Neuronal stem cell (in vitro differentiated cells): ENCODE measurements at regions not wholly inside any gene's neighbourhood (a gene's known extent, or its start where the extent isn't known, plus 50 kb on each side); places are given as distances from the start of the nearest gene placed in this dataset.

Experiments used
- DNase-seq: peaks from one replicate; pipeline ENCODE4 v3.0.0-alpha.2; 2013; ENCODE audit warnings: low spot score
- H2AFZ ChIP-seq: one replicate; pipeline ENCODE4 v1.6.1; 2013; ENCODE audit warnings: mild to moderate bottlenecking, low read length, inconsistent platforms
- H2AK5ac ChIP-seq: 2 replicates; pipeline ENCODE4 v1.6.1; 2013; ENCODE audit warnings: low read depth, mild to moderate bottlenecking, inconsistent platforms, low read length, moderate library complexity, mixed read lengths
- H2BK120ac ChIP-seq: 2 replicates; pipeline ENCODE4 v1.6.1; 2013; ENCODE audit warnings: low read depth, mild to moderate bottlenecking, inconsistent platforms, low read length, moderate library complexity, mixed read lengths
- H2BK12ac ChIP-seq: one replicate; pipeline ENCODE4 v1.6.1; 2013; ENCODE audit warnings: low read length, inconsistent platforms
- H2BK15ac ChIP-seq: 2 replicates; pipeline ENCODE4 v1.6.1; 2013; ENCODE audit warnings: mild to moderate bottlenecking, low read length, inconsistent platforms, mixed read lengths
- H2BK5ac ChIP-seq: one replicate; pipeline ENCODE4 v1.6.1; 2013; ENCODE audit warnings: inconsistent platforms, mild to moderate bottlenecking, low read length, moderate library complexity
- H3K14ac ChIP-seq: one replicate; pipeline ENCODE4 v1.6.1; 2013; ENCODE audit warnings: low read length, inconsistent platforms
- H3K18ac ChIP-seq: 2 replicates; pipeline ENCODE4 v1.6.1; 2013; ENCODE audit warnings: low read length, inconsistent platforms
- H3K23ac ChIP-seq: 2 replicates; pipeline ENCODE4 v1.6.1; 2013; ENCODE audit warnings: low read depth, mild to moderate bottlenecking, mixed read lengths, low read length, inconsistent platforms; ENCODE audit not compliant: poor library complexity
- H3K27ac ChIP-seq: replicated peaks from 3 replicates; pipeline ENCODE4 v1.5.1; 2013; ENCODE audit warnings: low read length, inconsistent platforms
- H3K27me3 ChIP-seq, 3 experiments: 2 replicates each; pipeline ENCODE4 v1.6.1; 2013; ENCODE audit warnings: low read length in 3 of 3, mild to moderate bottlenecking in 2 of 3, inconsistent platforms in 1 of 3, low read depth in 1 of 3, mixed read lengths in 1 of 3, moderate library complexity in 1 of 3; ENCODE audit not compliant: control insufficient read depth in 3 of 3, insufficient read depth in 3 of 3
- H3K36me3 ChIP-seq, 2 donors: replicated peaks in 1 of 2; 2 replicates each; pipeline ENCODE4 v1.6.1; 2013; ENCODE audit warnings: low read length in 2 of 2; ENCODE audit not compliant: control insufficient read depth in 2 of 2, insufficient read depth in 2 of 2
- H3K4ac ChIP-seq: 2 replicates; pipeline ENCODE4 v1.6.1; 2013; ENCODE audit warnings: inconsistent platforms, mild to moderate bottlenecking, low read length, moderate library complexity
- H3K4me1 ChIP-seq, 2 donors: 1 replicate in 1 of 2; 2 replicates in 1 of 2; pipeline ENCODE4 v1.6.1; 2013; ENCODE audit warnings: low read length in 2 of 2, low read depth in 1 of 2; ENCODE audit not compliant: control insufficient read depth in 2 of 2, insufficient read depth in 1 of 2
- H3K4me2 ChIP-seq: one replicate; pipeline ENCODE4 v1.6.1; 2013; ENCODE audit warnings: mild to moderate bottlenecking, low read length, inconsistent platforms; ENCODE audit not compliant: insufficient read depth, poor library complexity, severe bottlenecking
- H3K4me3 ChIP-seq, 2 donors: 2 replicates each; pipeline ENCODE4 v1.5.1; 2013; ENCODE audit warnings: low read length in 2 of 2, mild to moderate bottlenecking in 2 of 2, inconsistent platforms in 1 of 2, moderate library complexity in 1 of 2
- H3K79me1 ChIP-seq: one replicate; pipeline ENCODE4 v1.6.1; 2013; ENCODE audit warnings: low read depth, mild to moderate bottlenecking, inconsistent platforms, low read length, moderate library complexity
- H3K9ac ChIP-seq: one replicate; pipeline ENCODE4 v1.6.1; 2013; ENCODE audit warnings: mild to moderate bottlenecking, low read depth, low read length, inconsistent platforms; ENCODE audit not compliant: poor library complexity
- H3K9me3 ChIP-seq, 2 donors: replicated peaks in 1 of 2; 2 replicates each; pipeline versions ENCODE3 to v1.6.1; 2013; ENCODE audit warnings: low read length in 2 of 2, mild to moderate bottlenecking in 2 of 2, inconsistent platforms in 1 of 2, low read depth in 1 of 2, mixed read lengths in 1 of 2, moderate library complexity in 1 of 2; ENCODE audit not compliant: control insufficient read depth in 2 of 2, insufficient read depth in 1 of 2
- H4K8ac ChIP-seq: one replicate; pipeline ENCODE4 v1.6.1; 2013; ENCODE audit warnings: low read depth, mild to moderate bottlenecking, inconsistent platforms, low read length, moderate library complexity
- H4K91ac ChIP-seq: one replicate; pipeline ENCODE4 v1.6.1; 2013; ENCODE audit warnings: low read length, low read depth, mild to moderate bottlenecking, inconsistent platforms; ENCODE audit not compliant: poor library complexity
- WGBS, 2 donors: extraction: QIAGEN DNeasy Blood & Tissue Kit; methylation state at CpG; one replicate each; pipeline ENCODE4 v1.1.7; 2013; ENCODE audit warnings: missing lambda C conversion rate in 2 of 2, mixed read lengths in 1 of 2; ENCODE audit not compliant: insufficient read length in 2 of 2, insufficient replicate concordance in 1 of 2; ENCODE audit errors: extremely low coverage in 2 of 2; 5-methylcytosine and 5-hydroxymethylcytosine counted together

- no peak overlapping the region for H3K14ac ChIP-seq
- H3K4me1 ChIP-seq, result no peaks in the 10 kb centered on the region
- H3K79me1 ChIP-seq, result no peaks in the 10 kb centered on the region
- H3K4ac ChIP-seq, result no peak overlapping the region
- H3K23ac ChIP-seq, result no peak overlapping the region
- H4K8ac ChIP-seq, result no peak overlapping the region
- no peak overlapping the region for H3K27ac ChIP-seq
- H2BK120ac ChIP-seq, result no peak overlapping the region
- DNase-seq, result no peak
- H3K9me3 ChIP-seq, result no peaks in the 10 kb centered on the region
- no peak overlapping the region for H3K4me3 ChIP-seq
- H3K9ac ChIP-seq, result no peak overlapping the region
- no peak overlapping the region for H3K18ac ChIP-seq
- H3K27me3 ChIP-seq, result no peaks in the 10 kb centered on the region
- H2BK5ac ChIP-seq, result no peak overlapping the region
- no peak overlapping the region for H2AK5ac ChIP-seq
- WGBS, 2 donors, result no CpG with 5 or more reads among the region's 1 CpG
- H3K4me2 ChIP-seq, result no peak overlapping the region
- H2AFZ ChIP-seq, result no peak overlapping the region
- H2BK12ac ChIP-seq, result no peak overlapping the region
- H4K91ac ChIP-seq, result no peak overlapping the region
- H3K36me3 ChIP-seq, result no peaks in the 10 kb centered on the region
- no peak overlapping the region for H2BK15ac ChIP-seq
Measured at GRCh38 chr4:126123611-126124325, 809.0 kb downstream of the FAT4 start.

DNA sequence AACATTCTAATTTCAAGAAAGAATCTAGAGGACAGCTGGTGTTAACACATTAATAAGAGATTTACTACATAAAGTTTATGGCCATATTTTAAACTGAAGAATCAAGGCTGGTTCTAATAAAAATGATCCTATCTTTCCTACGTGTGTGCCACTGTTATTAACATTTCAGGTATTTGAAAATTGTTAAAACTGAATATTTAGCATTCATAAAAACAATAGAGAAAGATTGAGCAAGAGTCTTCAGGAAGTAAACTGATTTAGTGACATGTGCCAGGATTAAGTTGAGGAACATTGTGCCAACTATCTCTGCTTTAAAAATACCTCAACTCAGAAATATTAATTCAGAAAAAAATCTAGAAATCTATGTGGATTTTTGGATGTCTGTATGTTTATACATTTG, 810.1 kb downstream of the FAT4 start:
- no peaks in the 10 kb centered on the region for H3K9me3 ChIP-seq
- H3K14ac ChIP-seq, result no peak overlapping the region
- WGBS, 2 donors, result no CpG with 5 or more reads among the region's 1 CpG
- H4K8ac ChIP-seq, result no peak overlapping the region
- H3K27ac ChIP-seq, result no peak overlapping the region
- H3K18ac ChIP-seq, result no peak overlapping the region
- no peak overlapping the region for H2AFZ ChIP-seq
- no peaks in the 10 kb centered on the region for H3K79me1 ChIP-seq
- H3K27me3 ChIP-seq, result no peaks in the 10 kb centered on the region
- H3K4me3 ChIP-seq, result no peak overlapping the region
- H3K4me2 ChIP-seq, result no peak overlapping the region
- no peak overlapping the region for H2BK5ac ChIP-seq
- no peak overlapping the region for H3K23ac ChIP-seq
- no peak for DNase-seq
- H2BK120ac ChIP-seq, result no peak overlapping the region
- no peak overlapping the region for H2AK5ac ChIP-seq
- H2BK12ac ChIP-seq, result no peak overlapping the region
- no peaks in the 10 kb centered on the region for H3K4me1 ChIP-seq
- H3K4ac ChIP-seq, result no peak overlapping the region
- H3K9ac ChIP-seq, result no peak overlapping the region
- H2BK15ac ChIP-seq, result no peak overlapping the region
- no peaks in the 10 kb centered on the region for H3K36me3 ChIP-seq
- no peak overlapping the region for H4K91ac ChIP-seq

GRCh38 chr4:126130215-126130614, 815.5 kb downstream of the FAT4 start:
- Histone ChIP-seq H3K4ac (no peak overlapping the region), H4K91ac (no peak overlapping the region), H3K9me3 (no peaks in the 10 kb centered on the region), H3K27ac (no peak overlapping the region), H3K9ac (no peak overlapping the region), H2AK5ac (no peak overlapping the region), H3K4me1 (no peaks in the 10 kb centered on the region), H2BK5ac (no peak overlapping the region), H2BK15ac (no peak overlapping the region), H3K14ac (no peak overlapping the region), H3K36me3 (no peaks in the 10 kb centered on the region), H4K8ac (no peak overlapping the region), H2BK12ac (no peak overlapping the region), H3K79me1 (no peaks in the 10 kb centered on the region), H2AFZ (no peak overlapping the region), H2BK120ac (no peak overlapping the region), H3K23ac (no peak overlapping the region), H3K4me2 (no peak overlapping the region), H3K27me3 (no peaks in the 10 kb centered on the region), H3K18ac (no peak overlapping the region), H3K4me3 (no peak overlapping the region)
- DNase-seq, result no peak

DNA sequence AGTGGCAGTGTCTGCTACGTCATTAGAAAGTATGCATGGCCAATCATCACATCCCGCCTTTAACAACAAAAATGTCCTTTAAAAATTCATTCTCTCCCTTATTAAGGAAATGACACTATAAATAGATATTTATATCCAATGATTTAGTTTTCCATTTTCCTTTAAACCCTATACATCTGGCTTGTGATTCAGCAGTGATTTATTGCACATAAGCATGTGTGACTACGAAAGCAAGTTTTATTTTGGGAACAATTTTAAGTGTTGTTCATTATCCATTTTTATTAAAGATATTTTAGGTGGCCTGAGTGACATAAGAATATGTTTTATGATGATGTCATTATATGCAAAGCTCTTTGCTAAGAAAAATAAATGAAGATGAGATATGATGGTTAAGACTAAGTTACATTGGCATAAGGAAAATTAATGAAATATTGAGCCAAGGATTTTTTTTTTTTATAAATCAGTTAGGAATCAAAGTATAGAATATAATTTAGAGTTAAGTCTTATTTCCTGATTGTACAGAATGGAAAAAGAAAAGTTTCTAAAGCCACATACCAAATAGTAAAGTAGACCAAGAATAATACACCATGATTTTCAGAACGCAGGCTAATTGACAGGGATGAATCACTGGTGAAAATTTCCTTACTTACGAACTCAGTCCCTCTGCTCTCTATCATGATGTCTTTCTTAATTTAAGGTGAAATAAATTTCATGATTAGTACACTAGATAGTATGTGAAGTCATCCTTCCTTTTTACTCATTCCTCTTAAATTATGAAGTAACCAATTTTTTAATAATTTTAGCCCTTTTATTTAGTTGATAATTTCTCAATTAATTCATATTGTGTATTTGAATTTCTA, 822.4 kb downstream of the FAT4 start:
- Histone ChIP-seq H3K27me3 (no peaks in the 10 kb centered on the region), H3K23ac (no peak overlapping the region), H3K4me2 (no peak overlapping the region), H3K18ac (no peak overlapping the region), H2BK5ac (no peak overlapping the region), H3K79me1 (no peaks in the 10 kb centered on the region), H3K4me1 (no peaks in the 10 kb centered on the region), H3K27ac (no peak overlapping the region), H4K8ac (no peak overlapping the region), H3K9ac (no peak overlapping the region), H2BK12ac (no peak overlapping the region), H3K14ac (no peak overlapping the region), H3K9me3 (no peaks in the 10 kb centered on the region), H3K36me3 (no peaks in the 10 kb centered on the region), H2AFZ (no peak overlapping the region), H2BK120ac (no peak overlapping the region), H3K4ac (no peak overlapping the region), H4K91ac (no peak overlapping the region), H3K4me3 (no peak overlapping the region), H2BK15ac (no peak overlapping the region), H2AK5ac (no peak overlapping the region)
- no peak for DNase-seq
- no CpG with 5 or more reads among the region's 5 CpGs for WGBS, 2 donors
